Right lobe of liver (tissue), 4 donors: ENCODE measurements at regions not wholly inside any gene's neighbourhood (a gene's known extent, or its start where the extent isn't known, plus 50 kb on each side); places are given as distances from the start of the nearest gene placed in this dataset.

ENCODE experiments used
- CTCF ChIP-seq, 4 donors: fragments of 200-600 bp in 3 of 4; fragments of 450-650 bp in 1 of 4; IDR thresholded peaks; one replicate each; pipeline versions ENCODE4 v1.5.1 to v1.8.0; 2016 to 2022; ENCODE audit warnings: antibody characterized with exemption in 4 of 4, mild to moderate bottlenecking in 2 of 4
- POLR2A ChIP-seq: fragments of 450-650 bp; IDR thresholded peaks from one replicate; pipeline ENCODE4 v1.6.1; 2017; ENCODE audit warnings: antibody characterized with exemption, mild to moderate bottlenecking
- donor health status: DM: no; HTN: no; CAD: no.
- donor health status: DM: no; HTN: no; CAD: no.
- donor health status: DM: no; HTN: yes; CAD: no.

- no peak for TF ChIP-seq CTCF (IDR thresholded peaks at IDR 0.05)
- TF ChIP-seq POLR2A = no peak
These were observed 979.6 kb upstream of the NR2F2 start for GRCh38 chr15:95350908-95351307.
